ENCODE measurements at regions not wholly inside any gene's neighbourhood (a gene's known extent, or its start where the extent isn't known, plus 50 kb on each side); places are given as distances from the start of the nearest gene placed in this dataset.

DNA sequence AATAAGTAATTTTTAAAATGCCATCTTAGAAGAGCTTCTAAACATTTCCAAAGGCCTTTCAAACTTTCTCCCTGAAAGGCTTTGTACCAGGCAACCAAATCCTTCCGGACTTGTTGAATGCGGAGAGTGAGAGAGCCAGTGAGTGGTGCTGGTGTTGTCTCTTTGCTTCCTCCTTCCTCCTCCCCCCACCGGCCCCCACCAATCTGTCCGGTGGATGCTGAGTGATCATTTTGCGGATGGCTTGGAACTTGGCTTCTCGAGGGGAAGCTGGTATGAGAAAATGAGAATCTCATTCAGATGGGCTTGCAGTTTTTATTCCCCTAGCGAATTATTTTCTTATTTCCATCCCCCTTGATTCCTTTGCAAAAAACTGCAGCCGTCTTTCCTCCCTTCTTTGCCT lies 97.3 kb downstream of the ANKRD60 start:
- Histone ChIP-seq H3K9ac (ENCODE audit: low read depth in 1 of 2, low read length in 2 of 2) (no peak overlapping the region), H3K27me3 (ENCODE audit: control insufficient read depth in 1 of 2, insufficient read depth in 2 of 2, low read length in 2 of 2) (peaks cover 15 to 21% of the 10 kb centered on the region in 2 donors), H3K4me3 (ENCODE audit: low read depth in 1 of 2, low read length in 2 of 2) (no peak overlapping the region)

DNA sequence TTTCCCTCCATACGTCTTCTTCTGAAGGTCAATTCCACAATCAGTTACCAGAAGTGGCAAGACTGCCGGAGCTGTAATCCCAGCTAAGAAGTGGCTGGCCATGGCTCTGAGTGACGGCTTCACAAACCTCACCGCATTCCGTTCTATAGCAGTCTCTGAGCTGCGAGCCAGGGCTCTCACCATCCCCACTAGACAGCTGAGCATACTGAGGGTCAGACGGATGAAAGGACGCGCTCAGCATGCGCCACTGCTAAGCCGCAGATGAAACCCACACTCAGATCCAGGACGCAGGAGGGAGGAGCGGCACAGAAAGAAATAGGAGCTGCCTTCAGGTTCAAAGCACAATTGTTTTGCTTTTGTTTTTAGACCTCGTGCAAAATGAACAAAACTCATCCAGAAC lies 97.9 kb downstream of the ANKRD60 start:
- peaks cover 4% of the 10 kb centered on the region in 2 donors for H3K4me1 ChIP-seq (ENCODE audit: control insufficient read depth in 1 of 2, insufficient read depth in 2 of 2, low read length in 2 of 2)
- peaks cover 14 to 18% of the 10 kb centered on the region in 2 donors for H3K27me3 ChIP-seq (ENCODE audit: control insufficient read depth in 1 of 2, insufficient read depth in 2 of 2, low read length in 2 of 2)
- no peaks in the 10 kb centered on the region for H3K36me3 ChIP-seq (ENCODE audit: control insufficient read depth in 1 of 2, insufficient read depth in 2 of 2, low read length in 2 of 2)
- no peak overlapping the region for H3K4me3 ChIP-seq (ENCODE audit: low read depth in 1 of 2, low read length in 2 of 2)
- no peak overlapping the region for H3K9ac ChIP-seq (ENCODE audit: low read depth in 1 of 2, low read length in 2 of 2)
- peaks cover 0 to 3% of the 10 kb centered on the region in 2 donors for H3K9me3 ChIP-seq (ENCODE audit: control insufficient read depth in 1 of 2, low read length in 2 of 2)
- H3K27ac ChIP-seq (ENCODE audit: low read depth, low read length): no peak overlapping the region

More for the DNA sequence above, 97.3 kb downstream of the ANKRD60 start:
- no peak overlapping the region for H3K27ac ChIP-seq (ENCODE audit: low read depth, low read length)
- no peaks in the 10 kb centered on the region for H3K36me3 ChIP-seq (ENCODE audit: control insufficient read depth in 1 of 2, insufficient read depth in 2 of 2, low read length in 2 of 2)
- H3K4me1 ChIP-seq (ENCODE audit: control insufficient read depth in 1 of 2, insufficient read depth in 2 of 2, low read length in 2 of 2): peaks cover 5% of the 10 kb centered on the region in 2 donors
- H3K9me3 ChIP-seq (ENCODE audit: control insufficient read depth in 1 of 2, low read length in 2 of 2): no peaks in the 10 kb centered on the region

DNA sequence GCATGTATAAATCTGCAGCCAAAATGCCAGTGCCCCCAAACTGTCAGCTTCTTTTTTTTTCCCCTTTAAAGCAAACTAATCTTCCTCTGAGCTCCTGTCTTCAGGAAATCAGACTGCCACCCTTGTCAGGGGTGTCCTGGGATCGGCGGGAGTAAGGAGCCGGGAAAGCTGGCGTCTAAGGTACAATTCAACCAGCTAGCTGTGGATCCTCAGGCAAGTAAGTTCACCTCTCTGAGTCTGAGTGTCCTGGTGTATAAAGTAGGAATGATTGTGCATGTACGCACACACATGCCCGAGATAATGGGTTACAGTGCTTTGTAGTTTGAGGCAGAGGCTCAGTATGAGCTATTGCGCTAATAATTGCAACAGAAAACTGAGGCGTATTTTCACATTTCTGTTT lies 98.3 kb downstream of the ANKRD60 start:
- H3K27me3 ChIP-seq (ENCODE audit: control insufficient read depth in 1 of 2, insufficient read depth in 2 of 2, low read length in 2 of 2): peaks cover 10 to 14% of the 10 kb centered on the region in 2 donors
- no peak overlapping the region for H3K4me3 ChIP-seq (ENCODE audit: low read depth in 1 of 2, low read length in 2 of 2)
- peaks cover 0 to 5% of the 10 kb centered on the region in 2 donors for H3K9me3 ChIP-seq (ENCODE audit: control insufficient read depth in 1 of 2, low read length in 2 of 2)
- H3K36me3 ChIP-seq (ENCODE audit: control insufficient read depth in 1 of 2, insufficient read depth in 2 of 2, low read length in 2 of 2): no peaks in the 10 kb centered on the region
- H3K4me1 ChIP-seq (ENCODE audit: control insufficient read depth in 1 of 2, insufficient read depth in 2 of 2, low read length in 2 of 2): no peaks in the 10 kb centered on the region
- H3K27ac ChIP-seq (ENCODE audit: low read depth, low read length): no peak overlapping the region
- no peak overlapping the region for H3K9ac ChIP-seq (ENCODE audit: low read depth in 1 of 2, low read length in 2 of 2)

DNA sequence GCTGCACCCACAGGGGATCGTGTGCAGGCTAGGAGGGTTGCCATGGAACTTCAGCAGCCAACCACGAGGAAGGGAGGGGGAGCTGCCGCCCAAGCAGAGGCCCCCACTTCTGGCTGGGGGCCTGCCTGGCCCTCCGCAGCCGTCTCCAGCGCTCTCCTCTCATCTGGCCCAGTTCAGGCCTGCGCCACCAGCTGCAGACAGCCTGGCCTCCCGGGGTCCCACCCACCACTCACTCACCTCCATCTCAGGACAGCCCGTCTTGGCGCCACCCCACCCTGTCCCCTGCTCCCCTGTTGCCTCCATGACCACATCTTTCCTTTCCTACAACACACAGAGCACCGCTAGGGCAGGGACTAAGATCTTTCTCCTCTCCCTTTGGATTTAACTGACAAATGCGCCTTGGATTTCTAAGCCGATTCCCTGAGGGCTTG lies 98.7 kb downstream of the ANKRD60 start:
- Histone ChIP-seq H3K27ac (ENCODE audit: low read depth, low read length) (no peak overlapping the region), H3K4me1 (ENCODE audit: control insufficient read depth in 1 of 2, insufficient read depth in 2 of 2, low read length in 2 of 2) (no peaks in the 10 kb centered on the region), H3K9me3 (ENCODE audit: control insufficient read depth in 1 of 2, low read length in 2 of 2) (peaks cover 0 to 5% of the 10 kb centered on the region in 2 donors), H3K36me3 (ENCODE audit: control insufficient read depth in 1 of 2, insufficient read depth in 2 of 2, low read length in 2 of 2) (no peaks in the 10 kb centered on the region), H3K9ac (ENCODE audit: low read depth in 1 of 2, low read length in 2 of 2) (no peak overlapping the region), H3K27me3 (ENCODE audit: control insufficient read depth in 1 of 2, insufficient read depth in 2 of 2, low read length in 2 of 2) (peaks cover 6 to 11% of the 10 kb centered on the region in 2 donors), H3K4me3 (ENCODE audit: low read depth in 1 of 2, low read length in 2 of 2) (no peak overlapping the region)

DNA sequence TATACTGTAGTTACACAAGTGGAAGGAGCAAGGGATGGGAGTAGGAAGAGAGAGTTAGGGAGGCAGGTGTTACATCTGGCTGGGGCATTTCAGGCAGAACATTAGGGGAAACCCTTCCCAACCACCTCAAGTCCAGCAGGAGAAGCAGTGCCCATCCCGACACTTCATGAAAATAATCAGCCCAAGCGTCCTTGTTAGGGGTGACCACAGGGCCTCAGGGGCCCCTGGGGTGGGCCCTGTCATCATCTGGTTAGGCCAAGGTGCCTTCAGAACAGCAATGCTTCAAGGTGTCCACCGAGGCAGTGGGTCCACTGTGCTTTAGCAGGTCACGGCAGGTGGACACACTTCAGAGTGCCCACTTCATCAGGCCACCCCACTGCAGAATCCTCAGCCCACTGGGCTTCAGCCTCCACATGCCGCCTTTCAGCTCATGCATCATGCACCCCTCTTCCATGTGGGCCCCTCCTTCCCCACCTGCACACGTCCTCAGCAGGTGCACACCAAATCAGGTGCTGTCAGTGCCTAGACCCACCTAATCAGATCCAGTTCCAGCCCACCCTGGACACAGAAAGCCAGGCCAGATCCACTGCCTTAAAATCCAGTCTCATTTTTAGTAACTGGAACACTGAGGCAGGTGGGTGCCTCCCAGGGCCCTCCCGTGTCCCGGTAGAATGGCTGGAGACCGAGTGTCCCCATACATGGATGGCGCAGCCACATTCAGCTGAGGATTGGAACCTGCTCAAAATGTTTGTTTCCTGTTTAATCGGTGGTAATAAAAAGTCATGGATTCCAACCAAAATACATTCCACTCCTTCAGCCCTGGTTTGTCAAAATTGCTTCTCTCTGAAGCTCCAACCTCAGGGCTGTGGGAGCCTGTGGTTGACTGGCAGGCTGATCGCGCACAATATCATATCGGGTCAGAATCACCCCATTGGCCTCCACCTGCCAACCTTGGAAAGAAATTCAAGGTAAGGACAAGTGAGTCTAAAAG lies 99.5 kb downstream of the ANKRD60 start:
- Histone ChIP-seq H3K9me3 (ENCODE audit: control insufficient read depth in 1 of 2, low read length in 2 of 2) (peaks cover 0 to 5% of the 10 kb centered on the region in 2 donors), H3K9ac (ENCODE audit: low read depth in 1 of 2, low read length in 2 of 2) (no peak overlapping the region), H3K27ac (ENCODE audit: low read depth, low read length) (no peak overlapping the region), H3K36me3 (ENCODE audit: control insufficient read depth in 1 of 2, insufficient read depth in 2 of 2, low read length in 2 of 2) (no peaks in the 10 kb centered on the region), H3K27me3 (ENCODE audit: control insufficient read depth in 1 of 2, insufficient read depth in 2 of 2, low read length in 2 of 2) (peaks cover 5 to 8% of the 10 kb centered on the region in 2 donors), H3K4me1 (ENCODE audit: control insufficient read depth in 1 of 2, insufficient read depth in 2 of 2, low read length in 2 of 2) (no peaks in the 10 kb centered on the region), H3K4me3 (ENCODE audit: low read depth in 1 of 2, low read length in 2 of 2) (no peak overlapping the region)

DNA sequence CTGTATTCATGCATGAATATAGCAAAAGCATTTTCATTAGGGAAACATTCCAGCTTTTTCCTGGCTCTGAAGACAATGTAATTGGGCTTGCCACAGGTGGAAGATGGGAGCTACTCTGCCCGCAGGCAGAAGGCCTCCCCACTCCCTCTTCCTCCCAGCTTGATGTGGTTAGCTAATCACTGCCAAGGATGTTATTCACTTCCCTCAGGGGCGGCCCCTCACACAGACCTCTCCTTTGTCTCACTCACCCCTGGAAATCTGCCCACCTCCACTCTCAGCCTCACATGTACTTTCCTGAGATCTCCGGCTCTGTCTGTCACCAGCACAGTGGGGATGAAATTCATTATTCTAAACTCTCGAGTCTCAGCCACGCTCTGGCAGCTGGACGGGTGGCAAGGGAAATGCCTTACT lies 100.7 kb downstream of the ANKRD60 start:
- H3K27ac ChIP-seq (ENCODE audit: low read depth, low read length): no peak overlapping the region
- no peaks in the 10 kb centered on the region for H3K4me1 ChIP-seq (ENCODE audit: control insufficient read depth in 1 of 2, insufficient read depth in 2 of 2, low read length in 2 of 2)
- no peaks in the 10 kb centered on the region for H3K36me3 ChIP-seq (ENCODE audit: control insufficient read depth in 1 of 2, insufficient read depth in 2 of 2, low read length in 2 of 2)
- H3K9ac ChIP-seq (ENCODE audit: low read depth in 1 of 2, low read length in 2 of 2): no peak overlapping the region
- H3K4me3 ChIP-seq (ENCODE audit: low read depth in 1 of 2, low read length in 2 of 2): no peak overlapping the region
- H3K27me3 ChIP-seq (ENCODE audit: control insufficient read depth in 1 of 2, insufficient read depth in 2 of 2, low read length in 2 of 2): peaks cover 5 to 8% of the 10 kb centered on the region in 2 donors
- peaks cover 0 to 5% of the 10 kb centered on the region in 2 donors for H3K9me3 ChIP-seq (ENCODE audit: control insufficient read depth in 1 of 2, low read length in 2 of 2)

DNA sequence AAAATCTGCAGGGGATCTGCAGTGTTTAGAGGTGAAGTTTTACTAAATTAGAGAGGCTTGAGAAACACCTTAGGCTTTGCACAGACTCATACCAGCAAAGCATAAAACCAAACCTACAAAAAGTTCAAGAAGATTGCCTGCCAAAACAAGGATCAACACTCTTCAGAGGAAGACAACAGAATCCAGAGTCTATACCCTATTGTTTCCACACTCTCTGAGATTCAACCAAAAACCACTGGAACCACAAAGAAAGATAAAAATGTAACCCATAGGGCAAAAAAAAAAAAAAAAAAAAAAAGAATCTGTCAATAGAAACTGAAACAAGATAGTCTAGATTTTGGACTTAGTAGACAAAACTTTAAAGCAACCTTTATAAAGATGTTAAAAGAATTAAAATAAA lies 102.7 kb downstream of the ANKRD60 start:
- Histone ChIP-seq H3K9ac (ENCODE audit: low read depth in 1 of 2, low read length in 2 of 2) (no peak overlapping the region), H3K4me3 (ENCODE audit: low read depth in 1 of 2, low read length in 2 of 2) (no peak overlapping the region), H3K27me3 (ENCODE audit: control insufficient read depth in 1 of 2, insufficient read depth in 2 of 2, low read length in 2 of 2) (peaks cover 0 to 5% of the 10 kb centered on the region in 2 donors), H3K36me3 (ENCODE audit: control insufficient read depth in 1 of 2, insufficient read depth in 2 of 2, low read length in 2 of 2) (no peaks in the 10 kb centered on the region), H3K4me1 (ENCODE audit: control insufficient read depth in 1 of 2, insufficient read depth in 2 of 2, low read length in 2 of 2) (no peaks in the 10 kb centered on the region), H3K27ac (ENCODE audit: low read depth, low read length) (no peak overlapping the region), H3K9me3 (ENCODE audit: control insufficient read depth in 1 of 2, low read length in 2 of 2) (peaks cover 0 to 5% of the 10 kb centered on the region in 2 donors)

DNA sequence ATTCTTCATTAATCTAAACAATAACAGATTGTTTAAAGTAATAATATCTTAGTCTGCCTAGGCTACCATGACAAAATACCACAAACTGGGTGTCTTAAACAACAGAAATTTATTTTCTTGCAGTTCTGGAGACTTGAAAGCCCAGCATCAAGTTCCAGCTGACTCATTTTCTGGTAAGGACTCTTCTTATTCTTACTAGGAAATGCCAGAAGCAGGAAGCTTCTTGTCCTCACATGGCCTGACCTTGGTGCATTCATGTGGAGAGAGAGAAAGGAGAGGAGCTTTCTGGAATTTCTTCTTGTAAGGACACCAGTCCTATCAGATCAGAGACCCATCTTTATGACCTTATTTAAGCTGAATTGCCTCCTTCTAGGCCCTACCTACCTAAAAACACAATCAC lies 110.5 kb downstream of the ANKRD60 start:
- H3K4me1 ChIP-seq (ENCODE audit: control insufficient read depth in 1 of 2, insufficient read depth in 2 of 2, low read length in 2 of 2): no peaks in the 10 kb centered on the region
- H3K4me3 ChIP-seq (ENCODE audit: low read depth in 1 of 2, low read length in 2 of 2): no peak overlapping the region
- no peaks in the 10 kb centered on the region for H3K27me3 ChIP-seq (ENCODE audit: control insufficient read depth in 1 of 2, insufficient read depth in 2 of 2, low read length in 2 of 2)
- no peak overlapping the region for H3K9ac ChIP-seq (ENCODE audit: low read depth in 1 of 2, low read length in 2 of 2)
- H3K27ac ChIP-seq (ENCODE audit: low read depth, low read length): no peak overlapping the region
- no peaks in the 10 kb centered on the region for H3K9me3 ChIP-seq (ENCODE audit: control insufficient read depth in 1 of 2, low read length in 2 of 2)
- H3K36me3 ChIP-seq (ENCODE audit: control insufficient read depth in 1 of 2, insufficient read depth in 2 of 2, low read length in 2 of 2): no peaks in the 10 kb centered on the region

DNA sequence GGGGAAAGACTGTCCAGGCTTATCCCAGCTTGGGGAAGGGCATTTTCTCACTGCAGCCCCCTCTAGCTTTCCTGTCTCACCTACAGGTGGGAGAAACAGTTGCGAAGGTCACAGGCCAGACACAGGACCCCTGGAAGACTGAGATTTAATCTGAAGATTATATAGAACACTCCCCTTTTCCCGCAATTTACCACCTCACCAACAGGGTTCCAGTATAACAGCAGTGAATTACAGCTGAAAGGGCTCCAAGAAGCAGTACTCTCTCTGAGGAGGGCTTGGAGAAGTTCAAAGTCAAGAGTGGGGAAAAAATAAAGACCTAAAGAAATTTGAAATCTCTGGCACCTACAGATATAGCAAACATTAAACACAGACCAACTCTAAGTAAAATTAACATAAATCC lies 111.9 kb downstream of the ANKRD60 start:
- no peaks in the 10 kb centered on the region for H3K27me3 ChIP-seq (ENCODE audit: control insufficient read depth in 1 of 2, insufficient read depth in 2 of 2, low read length in 2 of 2)
- no peak overlapping the region for H3K4me3 ChIP-seq (ENCODE audit: low read depth in 1 of 2, low read length in 2 of 2)
- no peak overlapping the region for H3K9ac ChIP-seq (ENCODE audit: low read depth in 1 of 2, low read length in 2 of 2)
- H3K27ac ChIP-seq (ENCODE audit: low read depth, low read length): no peak overlapping the region
- H3K36me3 ChIP-seq (ENCODE audit: control insufficient read depth in 1 of 2, insufficient read depth in 2 of 2, low read length in 2 of 2): no peaks in the 10 kb centered on the region
- no peaks in the 10 kb centered on the region for H3K9me3 ChIP-seq (ENCODE audit: control insufficient read depth in 1 of 2, low read length in 2 of 2)
- no peaks in the 10 kb centered on the region for H3K4me1 ChIP-seq (ENCODE audit: control insufficient read depth in 1 of 2, insufficient read depth in 2 of 2, low read length in 2 of 2)

DNA sequence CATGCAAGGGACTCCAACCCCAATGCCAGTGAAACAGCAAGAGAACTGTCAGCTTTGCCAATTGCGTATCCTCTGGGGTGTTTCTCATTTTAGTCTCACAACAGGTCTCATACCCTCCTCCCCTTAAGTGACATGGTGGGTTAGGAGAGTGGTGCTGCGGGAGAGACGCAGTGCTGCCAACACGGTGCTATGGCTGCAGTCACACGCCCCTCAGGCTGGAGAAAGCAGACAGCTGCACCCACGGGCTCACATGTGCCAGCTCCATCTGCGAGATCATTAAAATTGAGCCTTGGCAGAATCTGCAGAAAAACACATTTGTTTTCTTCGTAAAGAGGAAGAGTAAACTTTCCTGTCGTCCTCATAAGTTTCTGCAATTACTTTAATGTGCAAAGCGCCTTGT lies 114.7 kb downstream of the ANKRD60 start:
- H3K27me3 ChIP-seq (ENCODE audit: control insufficient read depth in 1 of 2, insufficient read depth in 2 of 2, low read length in 2 of 2): no peaks in the 10 kb centered on the region
- no peaks in the 10 kb centered on the region for H3K4me1 ChIP-seq (ENCODE audit: control insufficient read depth in 1 of 2, insufficient read depth in 2 of 2, low read length in 2 of 2)
- no peak overlapping the region for H3K27ac ChIP-seq (ENCODE audit: low read depth, low read length)
- H3K36me3 ChIP-seq (ENCODE audit: control insufficient read depth in 1 of 2, insufficient read depth in 2 of 2, low read length in 2 of 2): no peaks in the 10 kb centered on the region
- H3K9me3 ChIP-seq (ENCODE audit: control insufficient read depth in 1 of 2, low read length in 2 of 2): no peaks in the 10 kb centered on the region
- no peak overlapping the region for H3K9ac ChIP-seq (ENCODE audit: low read depth in 1 of 2, low read length in 2 of 2)
- H3K4me3 ChIP-seq (ENCODE audit: low read depth in 1 of 2, low read length in 2 of 2): no peak overlapping the region

All from duodenal mucosa (tissue), 2 donors.